H9 (cell line): ENCODE measurements at regions not wholly inside any gene's neighbourhood (a gene's known extent, or its start where the extent isn't known, plus 50 kb on each side); places are given as distances from the start of the nearest gene placed in this dataset.

Experiments
- DNase-seq: peaks from one replicate; pipeline ENCODE4 v3.0.0-alpha.2; 2017
- H2AFZ ChIP-seq: one replicate; pipeline ENCODE4 v1.6.1; 2013; ENCODE audit warnings: mild to moderate bottlenecking, low read length, control low read depth, moderate library complexity
- H2AK5ac ChIP-seq: 2 replicates; pipeline ENCODE4 v1.6.1; 2013; ENCODE audit warnings: low read length, control low read depth, mixed read lengths; ENCODE audit not compliant: insufficient read length
- H2BK120ac ChIP-seq: one replicate; pipeline ENCODE4 v1.6.1; 2013; ENCODE audit warnings: low read depth, mild to moderate bottlenecking, low read length, control low read depth, inconsistent platforms; ENCODE audit not compliant: poor library complexity, severe bottlenecking
- H2BK12ac ChIP-seq: 2 replicates; pipeline ENCODE4 v1.6.1; 2013; ENCODE audit warnings: low read length, control low read depth, mixed read lengths, low read depth; ENCODE audit not compliant: insufficient read length
- H2BK15ac ChIP-seq: 2 replicates; pipeline ENCODE4 v1.6.1; 2013; ENCODE audit warnings: low read depth, low read length, control low read depth
- H2BK20ac ChIP-seq: one replicate; pipeline ENCODE4 v1.6.1; 2013; ENCODE audit warnings: low read depth, mild to moderate bottlenecking, low read length, control low read depth, inconsistent platforms; ENCODE audit not compliant: poor library complexity, severe bottlenecking
- H2BK5ac ChIP-seq: 2 replicates; pipeline ENCODE4 v1.6.1; 2013; ENCODE audit warnings: low read length, control low read depth, mixed read lengths; ENCODE audit not compliant: insufficient read length
- H3K14ac ChIP-seq: 2 replicates; pipeline ENCODE4 v1.6.1; 2013; ENCODE audit warnings: low read length, control low read depth; ENCODE audit not compliant: insufficient read depth
- H3K18ac ChIP-seq: 2 replicates; pipeline ENCODE4 v1.6.1; 2013; ENCODE audit warnings: low read depth, mild to moderate bottlenecking, mixed read lengths, low read length, control low read depth; ENCODE audit not compliant: insufficient read length
- H3K23ac ChIP-seq: 2 replicates; pipeline ENCODE4 v1.6.1; 2013; ENCODE audit warnings: low read length, control low read depth, mixed read lengths, low read depth; ENCODE audit not compliant: insufficient read length
- H3K23me2 ChIP-seq: 2 replicates; pipeline ENCODE4 v1.6.1; 2013; ENCODE audit warnings: low read depth, mild to moderate bottlenecking, mixed read lengths, low read length, control low read depth; ENCODE audit not compliant: insufficient read length, poor library complexity, severe bottlenecking
- H3K27ac ChIP-seq: 2 replicates; pipeline ENCODE4 v1.5.1; 2013; ENCODE audit warnings: low read length, control low read depth, mixed read lengths, low read depth; ENCODE audit not compliant: insufficient read length
- H3K27me3 ChIP-seq: 2 replicates; pipeline ENCODE4 v1.6.1; 2013; ENCODE audit warnings: low read length, control low read depth, inconsistent platforms; ENCODE audit not compliant: insufficient read depth
- H3K4ac ChIP-seq: 2 replicates; pipeline ENCODE4 v1.6.1; 2013; ENCODE audit warnings: low read depth, mild to moderate bottlenecking, control low read depth, inconsistent platforms, low read length, moderate library complexity
- H3K4me1 ChIP-seq: 2 replicates; pipeline ENCODE4 v1.6.1; 2013; ENCODE audit warnings: low read length, control low read depth, inconsistent platforms; ENCODE audit not compliant: insufficient read depth
- H3K4me2 ChIP-seq: 2 replicates; pipeline ENCODE4 v1.6.1; 2013; ENCODE audit warnings: low read length, control low read depth, mixed read lengths; ENCODE audit not compliant: insufficient read length, insufficient read depth
- H3K56ac ChIP-seq: 2 replicates; pipeline ENCODE4 v1.6.1; 2013; ENCODE audit warnings: low read depth, mild to moderate bottlenecking, mixed read lengths, low read length, control low read depth; ENCODE audit not compliant: insufficient read length
- H3K79me1 ChIP-seq: 2 replicates; pipeline ENCODE4 v1.6.1; 2013; ENCODE audit warnings: low read depth, mild to moderate bottlenecking, moderate library complexity, low read length, control low read depth, inconsistent platforms; ENCODE audit not compliant: insufficient read depth, poor library complexity, severe bottlenecking
- H3K79me2 ChIP-seq: 2 replicates; pipeline ENCODE4 v1.6.1; 2013; ENCODE audit warnings: low read length, control low read depth, inconsistent platforms; ENCODE audit not compliant: insufficient read depth
- H3K9ac ChIP-seq: 2 replicates; pipeline ENCODE4 v1.6.1; 2013; ENCODE audit warnings: low read length, control low read depth, mixed read lengths; ENCODE audit not compliant: insufficient read length; ENCODE audit errors: extremely low read depth
- H3K9me3 ChIP-seq: one replicate; pipeline ENCODE4 v1.6.1; 2013; ENCODE audit warnings: low read depth, low read length, inconsistent platforms; ENCODE audit not compliant: control insufficient read depth
- H3T11ph ChIP-seq: one replicate; pipeline ENCODE4 v1.6.1; 2013; ENCODE audit warnings: mild to moderate bottlenecking, low read length, control low read depth, inconsistent platforms
- H4K20me1 ChIP-seq: one replicate; pipeline ENCODE4 v1.6.1; 2013; ENCODE audit not compliant: control insufficient read depth, insufficient read length, insufficient read depth
- H4K5ac ChIP-seq: 2 replicates; pipeline ENCODE4 v1.6.1; 2013; ENCODE audit warnings: low read depth, mild to moderate bottlenecking, mixed read lengths, low read length, control low read depth; ENCODE audit not compliant: insufficient read length
- H4K8ac ChIP-seq: replicated peaks from 2 replicates; pipeline ENCODE4 v1.6.1; 2013; ENCODE audit warnings: low read length, control low read depth, mixed read lengths, low read depth; ENCODE audit not compliant: insufficient read length
- H4K91ac ChIP-seq: 2 replicates; pipeline ENCODE4 v1.6.1; 2013; ENCODE audit warnings: low read depth, mild to moderate bottlenecking, moderate library complexity, mixed read lengths, low read length, control low read depth; ENCODE audit not compliant: insufficient read length
- H3K27ac Mint-ChIP-seq, 3 experiments: 2 replicates in 2 of 3; 3 replicates in 1 of 3; pipeline ENCODE4 v1.8.0; 2020 to 2021; ENCODE audit warnings: mixed read lengths in 3 of 3, mild to moderate bottlenecking in 1 of 3, moderate library complexity in 1 of 3
- H3K27me3 Mint-ChIP-seq: 2 replicates; pipeline ENCODE4 v1.8.0; 2021; ENCODE audit warnings: low read depth, mild to moderate bottlenecking, moderate library complexity, mixed read lengths
- H3K36me3 Mint-ChIP-seq, 3 experiments: 2 replicates in 2 of 3; 3 replicates in 1 of 3; pipeline ENCODE4 v1.8.0; 2020 to 2021; ENCODE audit warnings: low read depth in 3 of 3, mixed read lengths in 3 of 3; ENCODE audit not compliant: insufficient read depth in 1 of 3
- H3K4me1 Mint-ChIP-seq, 2 experiments: 2 replicates each; pipeline ENCODE4 v1.8.0; 2020; ENCODE audit warnings: mixed read lengths in 2 of 2
- H3K4me3 Mint-ChIP-seq, 2 experiments: 2 replicates in 1 of 2; 3 replicates in 1 of 2; pipeline ENCODE4 v1.8.0; 2020 to 2021; ENCODE audit warnings: mild to moderate bottlenecking in 2 of 2, mixed read lengths in 2 of 2, moderate library complexity in 1 of 2
- H3K9me3 Mint-ChIP-seq, 2 experiments: 2 replicates in 1 of 2; 3 replicates in 1 of 2; pipeline ENCODE4 v1.8.0; 2020; ENCODE audit warnings: mild to moderate bottlenecking in 2 of 2, mixed read lengths in 2 of 2, moderate library complexity in 1 of 2
- CTCF ChIP-seq: fragments of 200-600 bp; sonication (generic); conservative IDR thresholded peaks from 3 replicates; pipeline ENCODE4 v1.8.0; 2021; ENCODE audit warnings: antibody characterized with exemption, mild to moderate bottlenecking
- WGBS: extraction: QIAGEN DNeasy Blood & Tissue Kit; methylation state at CpG from one replicate; pipeline ENCODE4 v1.1.7; 2013; ENCODE audit warnings: missing lambda C conversion rate, low lambda C conversion rate, mixed read lengths; ENCODE audit not compliant: insufficient read length; ENCODE audit errors: extremely low coverage; 5-methylcytosine and 5-hydroxymethylcytosine counted together

- H3K79me1 ChIP-seq: no peaks in the 10 kb centered on the region
- no CpG with 5 or more reads among the region's 11 CpGs for WGBS
These were observed 114.9 kb downstream of the PDCL3 start for GRCh38 chr2:100677611-100678185.

More at GRCh38 chr2:100677611-100678185, 114.9 kb downstream of the PDCL3 start:
- no peak overlapping the region for H2BK120ac ChIP-seq
- H4K20me1 ChIP-seq: no peaks in the 10 kb centered on the region
- no peak overlapping the region for H3K18ac ChIP-seq
- TF ChIP-seq CTCF: no peak
- H3K14ac ChIP-seq: no peak overlapping the region
- no peaks in the 10 kb centered on the region for H3K9me3 ChIP-seq
- H3K4me2 ChIP-seq: no peak overlapping the region
- no peak overlapping the region for H2BK5ac ChIP-seq
- no peak overlapping the region for H3K4me3 Mint-ChIP-seq
- H3K4me1 ChIP-seq: no peaks in the 10 kb centered on the region
- no peak overlapping the region for H3K56ac ChIP-seq
- H2BK12ac ChIP-seq: no peak overlapping the region
- no peak overlapping the region for H3K23ac ChIP-seq
- DNase-seq: no peak
- no peaks in the 10 kb centered on the region; a peak in 1 of 7 replicates for H3K36me3 Mint-ChIP-seq
- H3K27me3 Mint-ChIP-seq: no peaks in the 10 kb centered on the region
- H3K27me3 ChIP-seq: no peaks in the 10 kb centered on the region
- no peak overlapping the region for H3T11ph ChIP-seq
- H3K79me2 ChIP-seq: no peaks in the 10 kb centered on the region
- H3K4me1 Mint-ChIP-seq: no peaks in the 10 kb centered on the region
- no peak overlapping the region for H3K4ac ChIP-seq
- H3K27ac Mint-ChIP-seq: no peak overlapping the region
- H4K5ac ChIP-seq: no peak overlapping the region
- H2AFZ ChIP-seq: no peak overlapping the region
- no peak overlapping the region for H4K8ac ChIP-seq
- no peak overlapping the region for H2BK15ac ChIP-seq
- H3K9ac ChIP-seq: no peak overlapping the region
- H3K23me2 ChIP-seq: no peaks in the 10 kb centered on the region
- 0 out of 5 replicates have a peak, but pooled peaks cover 0 to under 1% of the 10 kb centered on the region in 2 experiments for H3K9me3 Mint-ChIP-seq
- no peak overlapping the region for H2AK5ac ChIP-seq
- no peak overlapping the region for H2BK20ac ChIP-seq
- no peak overlapping the region for H3K27ac ChIP-seq
- no peak overlapping the region for H4K91ac ChIP-seq
